Common myeloid progenitor, CD34-positive (primary cell): ENCODE measurements at regions not wholly inside any gene's neighbourhood (a gene's known extent, or its start where the extent isn't known, plus 50 kb on each side); places are given as distances from the start of the nearest gene placed in this dataset.

Experiments
- CTCF ChIA-PET: fragments of 350-600 bp; sonication (Branson Sonifier 250); formaldehyde crosslinking; loops from one replicate; lab custom pipeline; 2021; ENCODE audit warnings: antibody characterized with exemption; lab: Charles Lee
- POLR2A ChIA-PET: fragments of 350-600 bp; sonication (Branson Sonifier 250); formaldehyde crosslinking; loops from one replicate; lab custom pipeline; 2021; ENCODE audit warnings: antibody characterized with exemption; lab: Charles Lee
- DNase-seq, 3 donors: peaks; one replicate each; pipeline versions ENCODE4 v3.0.0 to v3.0.0-alpha.2; 2013
- H3K27ac ChIP-seq, 2 experiments: 1 replicate in 1 of 2; 2 replicates in 1 of 2; pipeline ENCODE4 v1.7.0; 2013; ENCODE audit warnings: inconsistent platforms in 2 of 2, low read length in 2 of 2, mild to moderate bottlenecking in 2 of 2, low read depth in 1 of 2, moderate library complexity in 1 of 2; ENCODE audit not compliant: severe bottlenecking in 2 of 2, insufficient read depth in 1 of 2, poor library complexity in 1 of 2
- H3K27me3 ChIP-seq, 5 experiments: replicated peaks in 2 of 5; 1 replicate in 3 of 5; 2 replicates in 2 of 5; pipeline versions ENCODE4 v1.6.1 to v1.7.0; 2013; ENCODE audit warnings: low read length in 4 of 5, mild to moderate bottlenecking in 2 of 5, moderate library complexity in 2 of 5, inconsistent platforms in 1 of 5; ENCODE audit not compliant: insufficient read depth in 5 of 5, control insufficient read depth in 4 of 5
- H3K36me3 ChIP-seq, 4 experiments: 1 replicate in 2 of 4; 2 replicates in 2 of 4; pipeline versions ENCODE4 v1.6.1 to v1.7.0; 2013; ENCODE audit warnings: low read length in 3 of 4, control low read depth in 1 of 4, mild to moderate bottlenecking in 1 of 4; ENCODE audit not compliant: control insufficient read depth in 4 of 4, insufficient read depth in 4 of 4
- H3K4me1 ChIP-seq, 4 experiments: 1 replicate in 3 of 4; 2 replicates in 1 of 4; pipeline versions ENCODE4 v1.6.1 to v1.7.1; 2013; ENCODE audit warnings: low read length in 3 of 4, mild to moderate bottlenecking in 3 of 4, control low read depth in 1 of 4, inconsistent platforms in 1 of 4, moderate library complexity in 1 of 4; ENCODE audit not compliant: control insufficient read depth in 4 of 4, insufficient read depth in 4 of 4; ENCODE audit errors: control extremely low read depth in 1 of 4
- H3K4me3 ChIP-seq, 7 experiments: 1 replicate in 4 of 7; 2 replicates in 3 of 7; pipeline versions ENCODE4 v1.5.1 to v1.7.0; 2013; ENCODE audit warnings: mild to moderate bottlenecking in 7 of 7, low read length in 6 of 7, moderate library complexity in 6 of 7, inconsistent platforms in 2 of 7, low read depth in 2 of 7, control low read depth in 1 of 7; ENCODE audit not compliant: insufficient read depth in 4 of 7, control insufficient read depth in 1 of 7; ENCODE audit errors: extremely low read depth in 1 of 7
- H3K9me3 ChIP-seq, 5 experiments: 1 replicate in 4 of 5; 2 replicates in 1 of 5; pipeline versions ENCODE4 v1.6.1 to v1.7.1; 2013; ENCODE audit warnings: low read length in 4 of 5, mild to moderate bottlenecking in 2 of 5, inconsistent platforms in 1 of 5, low read depth in 1 of 5, moderate library complexity in 1 of 5; ENCODE audit not compliant: control insufficient read depth in 4 of 5, insufficient read depth in 2 of 5; ENCODE audit errors: control extremely low read depth in 1 of 5
- WGBS: methylation state at CpG from one replicate; pipeline ENCODE4 v1.1.5; 2013; ENCODE audit not compliant: insufficient coverage; 5-methylcytosine and 5-hydroxymethylcytosine counted together

GRCh38 chr13:103926118-103926517 lies 859.9 kb upstream of the SLC10A2 start:
- H3K4me3 ChIP-seq = no peak overlapping the region
- no peaks in the 10 kb centered on the region for H3K9me3 ChIP-seq
- no peaks in the 10 kb centered on the region for H3K4me1 ChIP-seq
- no peak for DNase-seq
- no peaks in the 10 kb centered on the region for H3K27me3 ChIP-seq
- no peak overlapping the region for H3K27ac ChIP-seq
- 100% methylated on average over 1 of the region's 3 CpGs for WGBS
- ChIA-PET POLR2A (no interaction called here), CTCF (no interaction called here)
- no peaks in the 10 kb centered on the region for H3K36me3 ChIP-seq

- H3K4me1 ChIP-seq = no peaks in the 10 kb centered on the region
- no peaks in the 10 kb centered on the region for H3K36me3 ChIP-seq
- H3K9me3 ChIP-seq = no peaks in the 10 kb centered on the region
- DNase-seq = no peak
- no peaks in the 10 kb centered on the region for H3K27me3 ChIP-seq
- 100% methylated on average over 1 of the region's 1 CpG for WGBS
- ChIA-PET CTCF (interaction anchor here (1.1 kb wide), 1 partner anchor 18 kb away, joined by 3 read pairs; no protein-coding TSS in a partner anchor), POLR2A (no interaction called here)
- no peak overlapping the region for H3K4me3 ChIP-seq
- no peak overlapping the region for H3K27ac ChIP-seq
Observed at GRCh38 chr13:103908911-103909310, 842.7 kb upstream of the SLC10A2 start.

GRCh38 chr13:103908274-103908673 lies 842.1 kb upstream of the SLC10A2 start:
- POLR2A ChIA-PET = no interaction called here
- H3K4me1 ChIP-seq = no peaks in the 10 kb centered on the region
- no peak overlapping the region for H3K27ac ChIP-seq
- CTCF ChIA-PET = interaction anchor here (1.1 kb wide), 1 partner anchor 17 kb away, joined by 3 read pairs; no protein-coding TSS in a partner anchor
- no peaks in the 10 kb centered on the region for H3K9me3 ChIP-seq
- H3K36me3 ChIP-seq = no peaks in the 10 kb centered on the region
- no peaks in the 10 kb centered on the region for H3K27me3 ChIP-seq
- DNase-seq = no peak
- WGBS = no CpG with 5 or more reads among the region's 5 CpGs
- H3K4me3 ChIP-seq = no peak overlapping the region

- Histone ChIP-seq H3K27ac (no peak overlapping the region), H3K27me3 (no peaks in the 10 kb centered on the region), H3K4me3 (no peak overlapping the region), H3K4me1 (no peaks in the 10 kb centered on the region), H3K36me3 (no peaks in the 10 kb centered on the region), H3K9me3 (no peaks in the 10 kb centered on the region)
- WGBS = no CpG with 5 or more reads among the region's 4 CpGs
- ChIA-PET POLR2A (no interaction called here), CTCF (no interaction called here)
- no peak for DNase-seq
Observed at GRCh38 chr13:103903790-103904189, 837.6 kb upstream of the SLC10A2 start.

GRCh38 chr13:103898481-103898880 lies 832.3 kb upstream of the SLC10A2 start:
- H3K27me3 ChIP-seq = no peaks in the 10 kb centered on the region
- POLR2A ChIA-PET = no interaction called here
- 100% methylated on average over 2 of the region's 2 CpGs for WGBS

GRCh38 chr13:103895835-103896531 lies 829.8 kb upstream of the SLC10A2 start:
- no CpG with 5 or more reads among the region's 1 CpG for WGBS
- Histone ChIP-seq H3K36me3 (no peaks in the 10 kb centered on the region), H3K27me3 (no peaks in the 10 kb centered on the region), H3K4me1 (no peaks in the 10 kb centered on the region), H3K27ac (no peak overlapping the region), H3K9me3 (no peaks in the 10 kb centered on the region), H3K4me3 (no peak overlapping the region)
- POLR2A ChIA-PET = no interaction called here
- peak in 1 of 3 donors; percentile 1 for DNase-seq
- CTCF ChIA-PET = no interaction called here

More at GRCh38 chr13:103898481-103898880, 832.3 kb upstream of the SLC10A2 start:
- H3K27ac ChIP-seq = no peak overlapping the region
- no peaks in the 10 kb centered on the region for H3K9me3 ChIP-seq
- no peaks in the 10 kb centered on the region for H3K4me1 ChIP-seq
- no peaks in the 10 kb centered on the region for H3K36me3 ChIP-seq
- CTCF ChIA-PET = no interaction called here
- DNase-seq = no peak
- no peak overlapping the region for H3K4me3 ChIP-seq

GRCh38 chr13:103894626-103895025 lies 828.4 kb upstream of the SLC10A2 start:
- no peak overlapping the region for H3K27ac ChIP-seq
- no peaks in the 10 kb centered on the region for H3K27me3 ChIP-seq
- WGBS = 93% methylated on average over 3 of the region's 5 CpGs
- H3K36me3 ChIP-seq = no peaks in the 10 kb centered on the region
- H3K4me1 ChIP-seq = no peaks in the 10 kb centered on the region
- DNase-seq = no peak
- H3K9me3 ChIP-seq = no peaks in the 10 kb centered on the region
- H3K4me3 ChIP-seq = no peak overlapping the region
- CTCF ChIA-PET = interaction anchor here (1.0 kb wide), 1 partner anchor 9 kb away, joined by 3 read pairs; no protein-coding TSS in a partner anchor
- POLR2A ChIA-PET = no interaction called here
